HEK293 (cell line): ENCODE measurements at regions not wholly inside any gene's neighbourhood (a gene's known extent, or its start where the extent isn't known, plus 50 kb on each side); places are given as distances from the start of the nearest gene placed in this dataset.

Experiments
- CTCF ChIA-PET: fragments of 350-600 bp; formaldehyde crosslinking; extraction: SDS; loops from one replicate; lab custom pipeline; 2021; ENCODE audit warnings: antibody characterized with exemption; lab: Yijun Ruan, JAX
- POLR2A ChIA-PET: fragments of 300-600 bp; formaldehyde crosslinking; extraction: SDS; loops from one replicate; lab custom pipeline; 2020; ENCODE audit warnings: antibody characterized with exemption, inconsistent platforms; lab: Yijun Ruan, JAX
- H3K27ac ChIP-seq: fragments of 200-500 bp; sonication (Bioruptor generic); 2 replicates; pipeline ENCODE4 v1.5.1; 2014; ENCODE audit warnings: low read depth, low read length, control low read depth, inconsistent platforms; ENCODE audit errors: extremely low read depth
- H3K36me3 ChIP-seq, 2 experiments: fragments of 200-500 bp in 1 of 2; sonication (Bioruptor generic) in 1 of 2; 1 replicate in 1 of 2; 2 replicates in 1 of 2; pipeline ENCODE4 v1.5.1; 2014 to 2017; ENCODE audit warnings: inconsistent platforms in 2 of 2, low read length in 2 of 2; ENCODE audit not compliant: control insufficient read depth in 2 of 2, insufficient read depth in 1 of 2
- H3K4me1 ChIP-seq: fragments of 200-500 bp; sonication (Bioruptor generic); 2 replicates; pipeline ENCODE4 v1.5.1; 2014; ENCODE audit warnings: mild to moderate bottlenecking, low read length, inconsistent platforms; ENCODE audit not compliant: control insufficient read depth, insufficient read depth
- H3K4me3 ChIP-seq: 2 replicates; pipeline ENCODE4 v1.5.1; 2011; ENCODE audit warnings: low read depth, mild to moderate bottlenecking, control low read depth, low read length, moderate library complexity
- H3K9me3 ChIP-seq: fragments of 200-500 bp; sonication (Bioruptor generic); 2 replicates; pipeline ENCODE4 v1.5.1; 2014; ENCODE audit warnings: low read depth, low read length, inconsistent platforms; ENCODE audit not compliant: control insufficient read depth, insufficient read depth
- GFI1B ChIP-seq: fragments of 450-650 bp; formaldehyde crosslinking; IDR thresholded peaks from 2 replicates; pipeline ENCODE4 v1.5.1; 2016; ENCODE audit warnings: missing biosample characterization, missing genetic modification characterization
- HOXC10 ChIP-seq: sonication (generic); formaldehyde crosslinking; IDR thresholded peaks from 2 replicates; pipeline ENCODE4 v1.8.1; 2023; ENCODE audit warnings: mild to moderate bottlenecking, missing genetic modification reagents
- OVOL3 ChIP-seq: fragments of 450-650 bp; formaldehyde crosslinking; IDR thresholded peaks from 2 replicates; pipeline ENCODE4 v1.5.1; 2016; ENCODE audit warnings: missing biosample characterization, missing genetic modification characterization
- SCRT2 ChIP-seq: fragments of 450-650 bp; formaldehyde crosslinking; IDR thresholded peaks from 2 replicates; pipeline ENCODE4 v1.5.1; 2016; ENCODE audit warnings: missing biosample characterization, missing genetic modification characterization
- ZBTB21 ChIP-seq: fragments of 450-650 bp; formaldehyde crosslinking; IDR thresholded peaks from 2 replicates; pipeline ENCODE4 v1.5.1; 2017; ENCODE audit warnings: missing biosample characterization, missing genetic modification characterization
- ZBTB8A ChIP-seq: fragments of 450-650 bp; formaldehyde crosslinking; IDR thresholded peaks from 2 replicates; pipeline ENCODE4 v1.5.1; 2016; ENCODE audit warnings: missing biosample characterization, missing genetic modification characterization
- ZFP3 ChIP-seq: fragments of 450-650 bp; formaldehyde crosslinking; IDR thresholded peaks from 2 replicates; pipeline ENCODE4 v1.5.1; 2016; ENCODE audit warnings: low read depth, missing biosample characterization, missing genetic modification characterization
- ZIC2 ChIP-seq: fragments of 450-650 bp; formaldehyde crosslinking; IDR thresholded peaks from 2 replicates; pipeline ENCODE4 v1.5.1; 2016; ENCODE audit warnings: missing biosample characterization, missing genetic modification characterization
- ZNF146 ChIP-seq: fragments of 450-650 bp; formaldehyde crosslinking; IDR thresholded peaks from 2 replicates; pipeline ENCODE4 v1.5.1; 2016; ENCODE audit warnings: missing biosample characterization, missing genetic modification characterization
- ZNF155 ChIP-seq: fragments of 450-650 bp; formaldehyde crosslinking; IDR thresholded peaks from 2 replicates; pipeline ENCODE4 v1.5.1; 2016; ENCODE audit warnings: missing biosample characterization, missing genetic modification characterization
- ZNF19 ChIP-seq: fragments of 450-650 bp; formaldehyde crosslinking; IDR thresholded peaks from 2 replicates; pipeline ENCODE4; 2016; ENCODE audit warnings: missing biosample characterization, missing genetic modification characterization, low read depth
- ZNF2 ChIP-seq: fragments of 450-650 bp; formaldehyde crosslinking; IDR thresholded peaks from 2 replicates; pipeline ENCODE4 v1.5.1; 2016; ENCODE audit warnings: missing biosample characterization, missing genetic modification characterization
- ZNF324 ChIP-seq: fragments of 450-650 bp; formaldehyde crosslinking; IDR thresholded peaks from 2 replicates; pipeline ENCODE4 v1.5.1; 2016; ENCODE audit warnings: missing biosample characterization, missing genetic modification characterization
- ZNF560 ChIP-seq: fragments of 450-650 bp; formaldehyde crosslinking; IDR thresholded peaks from 2 replicates; pipeline ENCODE4 v1.5.1; 2017; ENCODE audit warnings: missing biosample characterization, missing genetic modification characterization, borderline replicate concordance
- ZNF629 ChIP-seq: fragments of 450-650 bp; formaldehyde crosslinking; IDR thresholded peaks from 2 replicates; pipeline ENCODE4 v1.5.1; 2017; ENCODE audit warnings: missing biosample characterization, missing genetic modification characterization
- ZNF670 ChIP-seq: fragments of 450-650 bp; formaldehyde crosslinking; IDR thresholded peaks from 2 replicates; pipeline ENCODE4 v1.5.1; 2016; ENCODE audit warnings: missing biosample characterization, missing genetic modification characterization, low read depth
- ZNF747 ChIP-seq: fragments of 450-650 bp; formaldehyde crosslinking; IDR thresholded peaks from 2 replicates; pipeline ENCODE4 v1.5.1; 2016; ENCODE audit warnings: missing biosample characterization, missing genetic modification characterization
- ZNF843 ChIP-seq: fragments of 450-650 bp; formaldehyde crosslinking; IDR thresholded peaks from 2 replicates; pipeline ENCODE4 v1.5.1; 2016; ENCODE audit warnings: missing biosample characterization, missing genetic modification characterization
- ZSCAN16 ChIP-seq: fragments of 450-650 bp; formaldehyde crosslinking; IDR thresholded peaks from 2 replicates; pipeline ENCODE4 v1.5.1; 2016; ENCODE audit warnings: missing biosample characterization, missing genetic modification characterization
- TF ChIP-seq, protein P1 (sequence below): fragments of 450-650 bp; formaldehyde crosslinking; IDR thresholded peaks from 2 replicates; pipeline ENCODE4 v1.5.1; 2016; ENCODE audit warnings: missing biosample characterization, missing genetic modification characterization
- TF ChIP-seq, protein P2 (sequence below): fragments of 450-650 bp; formaldehyde crosslinking; IDR thresholded peaks from 2 replicates; pipeline ENCODE4 v1.5.1; 2016; ENCODE audit warnings: missing biosample characterization, missing genetic modification characterization, low read depth

GRCh38 chr9:73029346-73029745, 76.5 kb upstream of the ALDH1A1 start (continued):
- TF ChIP-seq OVOL3 (tag by site-specific recombination): no peak
- no peak for TF ChIP-seq ZSCAN16 (tag by site-specific recombination)
- no peak for TF ChIP-seq ZNF670 (tag by site-specific recombination)
- no peak for TF ChIP-seq ZIC2 (tag by site-specific recombination)
- TF ChIP-seq ZNF747: no peak
- TF ChIP-seq, all 188 proteins: peak for 0

DNA sequence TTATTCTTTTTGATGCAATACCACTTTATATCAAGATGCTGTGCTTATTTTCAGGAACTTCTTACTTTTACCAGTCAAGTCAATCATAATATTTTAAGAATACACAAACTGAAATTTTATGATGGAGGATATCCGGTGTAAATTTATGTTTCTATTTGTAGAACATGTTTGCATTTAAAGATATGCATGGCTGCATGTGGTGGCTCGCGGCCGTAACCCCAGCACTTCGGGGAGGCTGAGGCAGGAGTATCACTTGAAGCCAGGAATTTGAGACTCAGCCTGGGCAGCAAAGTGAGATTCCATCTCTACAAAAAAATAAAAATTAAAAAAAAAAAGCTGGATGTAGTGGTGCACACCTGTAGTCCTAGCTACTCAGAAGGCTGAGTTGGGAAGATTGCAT, 73.5 kb upstream of the ALDH1A1 start:
- no peak for TF ChIP-seq ZNF629
- no peak for TF ChIP-seq ZNF155 (tag by site-specific recombination)
- TF ChIP-seq HOXC10 (CRISPR knock-in tag): no peak
- TF ChIP-seq ZNF843: no peak
- no peak for TF ChIP-seq ZNF324 (tag by site-specific recombination)
- no peak for TF ChIP-seq ZBTB8A (tag by site-specific recombination)
- H3K9me3 ChIP-seq: no peaks in the 10 kb centered on the region
- no peaks in the 10 kb centered on the region for H3K36me3 ChIP-seq
- ChIA-PET POLR2A (no interaction called here), CTCF (interaction anchor here (0.6 to 1.9 kb wide), 4 partner anchors 17 to 183 kb away, joined by 3 to 6 read pairs (median 4); no protein-coding TSS in a partner anchor)
- no peak overlapping the region for H3K27ac ChIP-seq
- no peak overlapping the region for H3K4me3 ChIP-seq
- H3K4me1 ChIP-seq: no peaks in the 10 kb centered on the region

DNA sequence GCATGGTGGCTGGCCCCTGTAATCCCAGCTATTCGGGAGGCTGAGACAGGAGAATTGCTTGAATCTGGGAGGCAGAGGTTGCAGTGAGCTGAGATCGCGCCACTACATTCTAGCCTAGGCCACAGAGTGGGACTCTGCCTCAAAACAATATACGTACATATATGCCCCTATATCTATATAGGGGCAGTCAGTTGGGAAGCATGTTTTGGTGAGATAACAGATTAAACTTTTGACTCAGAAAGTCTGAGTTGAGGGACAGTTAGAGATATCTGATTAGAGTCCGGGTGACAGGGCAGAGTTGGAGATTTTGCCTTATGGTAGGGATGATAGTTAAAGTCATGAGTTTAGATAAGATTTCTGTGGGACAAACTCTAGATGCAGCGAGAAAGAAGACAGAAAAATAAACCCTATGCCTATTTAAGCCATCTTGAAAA, 71.8 kb upstream of the ALDH1A1 start:
- Histone ChIP-seq H3K4me3 (no peak overlapping the region), H3K9me3 (no peaks in the 10 kb centered on the region), H3K36me3 (no peaks in the 10 kb centered on the region), H3K4me1 (no peaks in the 10 kb centered on the region), H3K27ac (no peak overlapping the region)
- ChIA-PET CTCF (interaction anchor here (0.6 to 0.7 kb wide), 3 partner anchors 12 to 443 kb away, joined by 6 to 8 read pairs (median 7); no protein-coding TSS in a partner anchor), POLR2A (no interaction called here)
- TF ChIP-seq ZNF560 (tag by site-specific recombination) (no peak), ZNF2 (tag by site-specific recombination) (no peak), ZNF19 (tag by site-specific recombination) (no peak), GFI1B (tag by site-specific recombination) (no peak), ZFP3 (tag by site-specific recombination) (no peak), SCRT2 (tag by site-specific recombination) (no peak), ZBTB21 (no peak), ZNF146 (no peak)
- TF ChIP-seq, protein P1, sequence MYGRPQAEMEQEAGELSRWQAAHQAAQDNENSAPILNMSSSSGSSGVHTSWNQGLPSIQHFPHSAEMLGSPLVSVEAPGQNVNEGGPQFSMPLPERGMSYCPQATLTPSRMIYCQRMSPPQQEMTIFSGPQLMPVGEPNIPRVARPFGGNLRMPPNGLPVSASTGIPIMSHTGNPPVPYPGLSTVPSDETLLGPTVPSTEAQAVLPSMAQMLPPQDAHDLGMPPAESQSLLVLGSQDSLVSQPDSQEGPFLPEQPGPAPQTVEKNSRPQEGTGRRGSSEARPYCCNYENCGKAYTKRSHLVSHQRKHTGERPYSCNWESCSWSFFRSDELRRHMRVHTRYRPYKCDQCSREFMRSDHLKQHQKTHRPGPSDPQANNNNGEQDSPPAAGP: no peak
- TF ChIP-seq, protein P2, sequence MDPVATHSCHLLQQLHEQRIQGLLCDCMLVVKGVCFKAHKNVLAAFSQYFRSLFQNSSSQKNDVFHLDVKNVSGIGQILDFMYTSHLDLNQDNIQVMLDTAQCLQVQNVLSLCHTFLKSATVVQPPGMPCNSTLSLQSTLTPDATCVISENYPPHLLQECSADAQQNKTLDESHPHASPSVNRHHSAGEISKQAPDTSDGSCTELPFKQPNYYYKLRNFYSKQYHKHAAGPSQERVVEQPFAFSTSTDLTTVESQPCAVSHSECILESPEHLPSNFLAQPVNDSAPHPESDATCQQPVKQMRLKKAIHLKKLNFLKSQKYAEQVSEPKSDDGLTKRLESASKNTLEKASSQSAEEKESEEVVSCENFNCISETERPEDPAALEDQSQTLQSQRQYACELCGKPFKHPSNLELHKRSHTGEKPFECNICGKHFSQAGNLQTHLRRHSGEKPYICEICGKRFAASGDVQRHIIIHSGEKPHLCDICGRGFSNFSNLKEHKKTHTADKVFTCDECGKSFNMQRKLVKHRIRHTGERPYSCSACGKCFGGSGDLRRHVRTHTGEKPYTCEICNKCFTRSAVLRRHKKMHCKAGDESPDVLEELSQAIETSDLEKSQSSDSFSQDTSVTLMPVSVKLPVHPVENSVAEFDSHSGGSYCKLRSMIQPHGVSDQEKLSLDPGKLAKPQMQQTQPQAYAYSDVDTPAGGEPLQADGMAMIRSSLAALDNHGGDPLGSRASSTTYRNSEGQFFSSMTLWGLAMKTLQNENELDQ (tag by site-specific recombination): no peak
